ENCODE measurements at regions not wholly inside any gene's neighbourhood (a gene's known extent, or its start where the extent isn't known, plus 50 kb on each side); places are given as distances from the start of the nearest gene placed in this dataset.
"Not testable (repeated sequence)": the region's sequence is repeated elsewhere in the genome, so short reads cannot be mapped to it uniquely, and the experiment has no call there.

DNA sequence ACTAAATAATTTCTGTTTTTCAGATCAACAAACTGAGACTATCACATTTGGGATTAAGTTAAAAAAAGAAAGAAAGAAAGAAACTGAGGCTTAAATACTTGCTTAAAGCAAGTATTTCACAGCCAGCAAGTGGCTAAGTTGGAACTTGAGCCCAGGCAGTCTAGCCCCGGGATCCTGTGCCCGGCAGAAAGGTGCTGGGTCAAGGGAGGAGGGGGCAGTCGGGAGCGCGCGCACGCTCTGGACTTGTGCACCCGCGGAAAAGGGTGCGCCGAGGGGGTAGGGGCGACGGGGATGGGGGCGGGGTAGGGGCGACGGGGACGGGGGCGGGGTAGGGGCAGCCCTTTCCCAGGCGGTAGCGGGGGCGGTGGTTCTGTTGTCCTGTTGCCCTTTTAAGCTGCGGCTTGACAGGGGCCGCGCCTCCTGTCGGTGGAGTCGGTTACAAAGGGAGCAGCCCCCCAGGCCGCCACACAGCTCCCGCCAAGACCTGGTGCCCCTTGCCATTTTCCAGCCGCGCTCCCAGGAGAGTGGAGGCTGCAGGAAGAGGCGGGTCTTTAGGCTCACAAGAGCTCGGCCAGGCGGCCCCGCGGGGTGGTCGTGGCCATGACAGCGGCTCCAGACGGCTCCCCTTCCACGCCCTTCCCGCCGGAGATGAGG, 60.6 kb downstream of the GOLGA8T start:
- peak overlapping the region; percentile 61 for H3K4me3 ChIP-seq (ENCODE audit: low read depth, low read length)
- H3K9me3 ChIP-seq, H3K36me3 ChIP-seq, H3K4me1 ChIP-seq, H3K27me3 ChIP-seq: not testable (repeated sequence)
- peak; percentile 36 for DNase-seq

DNA sequence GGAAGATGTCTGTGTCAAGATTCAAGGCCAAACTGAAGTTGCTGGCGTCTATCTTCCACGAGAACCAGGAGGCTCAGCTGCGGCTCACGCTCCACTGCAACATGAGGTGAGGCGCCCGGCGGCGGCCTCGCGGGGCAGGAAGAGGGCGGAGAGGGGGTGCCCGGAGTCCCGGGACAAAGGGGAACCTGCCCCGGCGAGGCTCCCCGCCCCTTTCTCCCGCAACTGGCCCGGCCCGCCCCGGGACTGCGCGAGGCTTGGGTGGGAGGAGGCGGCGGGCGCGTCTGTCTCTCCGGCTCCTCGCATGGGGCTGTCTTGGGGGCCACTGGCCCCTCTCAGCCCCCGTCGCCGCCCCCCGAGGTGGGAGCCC, 61.1 kb downstream of the GOLGA8T start:
- peak; percentile 57 for DNase-seq
- peak overlapping the region; percentile 61 for H3K4me3 ChIP-seq (ENCODE audit: low read depth, low read length)
- not testable (repeated sequence) for H3K9me3 ChIP-seq, H3K4me1 ChIP-seq, H3K27me3 ChIP-seq, H3K36me3 ChIP-seq

DNA sequence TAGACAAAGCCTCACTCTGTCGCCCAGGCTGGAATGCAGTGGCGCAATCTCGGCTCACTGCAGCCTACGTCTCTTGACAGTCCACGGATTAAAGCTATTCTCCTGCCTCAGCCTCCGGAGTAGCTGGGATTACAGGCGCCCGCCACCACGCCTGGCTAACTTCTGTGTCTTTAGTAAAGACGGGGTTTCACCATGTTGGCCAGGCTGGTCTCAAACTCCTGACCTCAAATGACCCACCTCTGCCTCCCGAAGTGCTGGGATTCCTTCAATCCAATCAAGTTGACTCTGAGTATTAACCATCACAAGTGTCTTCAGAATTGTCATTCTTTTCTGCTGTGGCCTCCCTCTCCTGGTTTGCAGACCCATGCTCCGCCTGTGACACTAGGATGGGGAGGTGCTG, 61.9 kb downstream of the GOLGA8T start:
- not testable (repeated sequence) for H3K27me3 ChIP-seq, DNase-seq, H3K4me1 ChIP-seq, H3K36me3 ChIP-seq, H3K9me3 ChIP-seq
- peak overlapping the region; percentile 43 for H3K4me3 ChIP-seq (ENCODE audit: low read depth, low read length)

DNA sequence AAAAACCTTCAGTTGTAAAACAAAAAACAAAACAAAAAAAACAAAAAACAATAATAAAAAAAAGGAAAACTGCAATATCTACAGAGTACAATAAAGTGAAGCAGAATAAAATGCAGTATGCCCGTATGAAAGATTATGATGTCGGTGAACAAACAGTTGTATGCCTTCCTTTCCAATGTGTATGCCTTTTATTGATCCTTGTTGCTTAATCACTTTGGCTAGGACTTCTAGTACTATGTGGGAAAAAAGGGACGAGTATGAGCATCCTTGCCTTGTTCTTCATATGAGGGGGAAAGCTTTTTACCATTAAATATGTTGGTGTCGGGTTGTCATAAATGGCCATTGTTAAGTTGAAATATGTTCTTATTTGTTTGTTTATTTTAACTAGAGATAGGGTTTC, 66.7 kb downstream of the GOLGA8T start:
- not testable (repeated sequence) for DNase-seq; H3K4me1 ChIP-seq; H3K9me3 ChIP-seq; H3K27me3 ChIP-seq; H3K4me3 ChIP-seq (ENCODE audit: low read depth, low read length); H3K36me3 ChIP-seq

- H3K4me1 ChIP-seq; H3K4me3 ChIP-seq (ENCODE audit: low read depth, low read length); H3K9me3 ChIP-seq; H3K27me3 ChIP-seq; DNase-seq; H3K36me3 ChIP-seq: not testable (repeated sequence)
Measured at GRCh38 chr15:30213733-30214132, 78.9 kb downstream of the GOLGA8T start.

DNA sequence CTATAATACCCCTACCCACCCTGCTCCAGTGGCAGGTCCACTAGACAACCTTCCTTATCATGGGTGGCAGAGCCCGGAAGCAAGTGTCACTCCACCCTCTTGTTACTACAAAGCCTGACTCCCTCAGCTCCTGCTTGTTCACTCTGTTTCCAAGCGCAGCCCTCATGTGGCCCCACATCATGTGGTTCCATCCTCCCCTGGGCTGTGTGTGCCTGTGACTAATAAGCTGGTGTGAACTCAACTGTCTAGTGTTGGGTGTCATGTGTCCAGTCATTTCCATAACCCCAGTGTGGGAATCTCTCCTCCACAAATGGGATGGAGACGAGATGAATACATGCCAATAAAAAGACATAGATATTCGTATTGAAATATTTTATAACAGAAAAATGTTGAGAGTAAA, 87.0 kb downstream of the GOLGA8T start:
- H3K36me3 ChIP-seq; H3K4me1 ChIP-seq; H3K4me3 ChIP-seq (ENCODE audit: low read depth, low read length); H3K9me3 ChIP-seq; DNase-seq; H3K27me3 ChIP-seq: not testable (repeated sequence)

DNA sequence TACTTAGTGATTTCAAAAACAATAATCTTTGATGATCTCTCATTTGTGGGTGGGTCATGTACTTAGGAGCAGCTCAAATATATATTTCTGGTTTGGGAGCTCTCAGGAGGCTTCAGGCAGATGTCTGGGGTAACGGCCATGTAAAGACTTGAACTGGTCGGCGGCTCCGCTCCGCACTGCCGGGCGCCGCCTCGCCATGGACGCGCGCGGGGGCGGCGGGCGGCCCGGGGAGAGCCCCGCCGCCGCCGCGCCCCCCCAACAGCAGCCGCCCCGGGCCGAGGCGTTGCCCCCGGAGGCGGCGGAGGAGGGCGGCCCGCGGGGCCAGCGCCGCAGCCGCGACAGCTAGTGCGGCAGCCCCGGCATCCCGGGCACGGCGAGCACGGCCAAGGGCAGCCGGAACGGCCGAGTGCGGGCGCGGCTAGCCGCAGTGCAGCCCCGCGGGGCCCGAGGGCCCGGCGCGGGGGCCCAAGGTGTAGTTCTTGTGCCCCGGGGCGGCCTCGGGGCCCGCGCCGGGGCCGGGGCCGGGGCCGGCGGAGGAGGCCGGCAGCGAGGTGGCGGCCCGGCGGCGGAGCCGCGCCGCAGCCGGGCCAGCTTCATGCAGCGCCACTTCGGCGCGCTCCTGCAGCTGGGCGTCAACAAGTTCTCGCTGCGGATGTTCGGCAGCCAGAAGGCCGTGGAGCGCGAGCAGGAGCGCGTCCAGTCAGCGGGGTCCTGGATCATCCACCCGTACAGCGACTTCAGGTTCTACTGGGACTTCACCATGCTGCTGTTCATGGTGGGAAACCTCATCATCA, 88.1 kb downstream of the GOLGA8T start:
- not testable (repeated sequence) for DNase-seq; H3K4me1 ChIP-seq; H3K4me3 ChIP-seq (ENCODE audit: low read depth, low read length); H3K36me3 ChIP-seq; H3K27me3 ChIP-seq; H3K9me3 ChIP-seq

DNA sequence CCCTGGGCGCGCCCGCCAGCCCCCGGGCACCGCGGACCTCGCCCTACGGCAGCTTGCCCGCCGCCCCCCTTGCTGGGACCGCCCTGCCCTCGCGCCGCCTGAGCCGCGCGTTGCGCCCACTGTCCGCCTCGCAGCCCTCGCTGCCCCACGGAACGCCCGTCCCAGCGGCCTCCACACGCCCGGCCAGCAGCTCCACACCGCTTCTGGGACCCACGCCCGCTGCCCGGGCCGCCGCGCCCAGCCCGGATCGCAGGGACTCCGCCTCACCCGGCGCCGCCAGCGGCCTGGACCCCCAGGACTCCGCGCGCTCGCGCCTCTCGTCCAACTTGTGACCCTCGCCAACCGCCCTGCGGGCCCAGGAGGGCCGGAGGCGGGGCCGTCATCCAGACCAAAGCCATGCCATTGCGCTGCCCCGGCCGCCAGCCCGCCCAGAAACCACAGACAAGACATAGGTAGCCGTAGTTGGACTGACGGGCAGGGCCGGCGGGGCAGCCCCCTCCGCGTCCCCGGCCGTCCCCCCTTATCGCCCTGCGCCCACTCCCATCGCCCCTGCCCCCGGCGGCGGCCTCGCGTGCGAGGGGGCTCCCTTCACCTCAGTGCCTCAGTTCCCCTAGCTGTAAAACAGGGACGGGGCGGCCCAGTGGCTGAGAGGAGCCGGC, 90.5 kb downstream of the GOLGA8T start:
- DNase-seq; H3K36me3 ChIP-seq; H3K4me3 ChIP-seq (ENCODE audit: low read depth, low read length); H3K9me3 ChIP-seq; H3K4me1 ChIP-seq; H3K27me3 ChIP-seq: not testable (repeated sequence)

DNA sequence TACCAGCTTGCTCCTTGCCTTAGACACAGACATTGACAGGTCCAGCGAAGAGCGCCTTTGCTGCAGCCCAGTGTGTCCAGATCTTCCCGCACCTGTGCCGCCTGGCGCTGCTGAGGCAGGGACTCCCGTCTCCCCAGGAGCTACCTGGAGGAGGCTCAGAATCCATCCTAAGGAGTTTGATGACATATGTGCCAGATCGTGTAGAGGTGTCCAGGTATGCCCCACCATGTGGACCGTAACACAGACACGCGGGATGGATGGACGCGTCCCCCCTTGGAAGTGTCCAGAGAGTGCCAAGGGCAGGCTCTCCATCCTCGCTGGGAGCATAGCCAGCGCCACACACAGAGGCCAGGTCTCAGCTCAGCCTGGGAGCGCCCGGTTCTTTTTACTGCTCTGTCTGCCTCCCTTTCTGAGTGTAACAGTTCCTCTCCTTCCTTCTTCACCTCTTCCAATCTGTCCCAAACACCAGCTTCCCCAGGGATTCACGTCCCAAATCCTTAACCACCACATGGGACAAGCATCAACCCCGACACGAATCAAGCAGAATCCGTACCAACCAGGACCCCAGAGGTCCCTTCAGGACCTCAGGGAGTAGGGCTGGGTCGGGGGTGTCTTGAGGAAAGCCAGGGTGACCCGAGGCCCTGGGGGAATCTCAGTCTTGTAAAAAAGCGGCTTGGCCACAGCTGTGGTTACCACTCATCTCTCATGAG, 126.7 kb downstream of the GOLGA8T start:
- not testable (repeated sequence) for H3K9me3 ChIP-seq; H3K36me3 ChIP-seq; H3K27me3 ChIP-seq; H3K4me1 ChIP-seq; H3K4me3 ChIP-seq (ENCODE audit: low read depth, low read length); DNase-seq

GRCh38 chr15:30262142-30262460, 127.2 kb downstream of the GOLGA8T start:
- not testable (repeated sequence) for H3K9me3 ChIP-seq; H3K36me3 ChIP-seq; H3K4me1 ChIP-seq; H3K4me3 ChIP-seq (ENCODE audit: low read depth, low read length); DNase-seq; H3K27me3 ChIP-seq

DNA sequence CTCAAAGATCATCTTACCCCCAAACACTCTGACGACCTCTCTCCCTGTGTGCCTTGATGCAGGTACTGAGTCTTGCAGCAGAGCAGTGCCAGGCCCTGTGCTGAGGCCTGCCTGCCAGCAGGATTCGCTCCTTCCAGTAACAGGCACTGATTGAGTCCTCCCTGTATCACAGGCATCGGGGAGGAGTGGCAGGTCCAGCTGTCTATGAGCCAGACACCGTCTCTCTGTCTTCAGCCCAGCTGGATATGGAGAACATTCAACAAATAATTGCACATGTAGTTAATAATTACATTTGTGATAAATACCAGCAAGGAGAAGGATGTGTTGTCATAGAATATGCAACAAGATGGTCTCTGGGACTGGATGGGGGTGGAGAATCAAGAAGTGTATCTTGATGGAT, 129.1 kb downstream of the GOLGA8T start:
- H3K36me3 ChIP-seq; H3K4me1 ChIP-seq; H3K27me3 ChIP-seq; H3K9me3 ChIP-seq; H3K4me3 ChIP-seq (ENCODE audit: low read depth, low read length): not testable (repeated sequence)
- DNase-seq, result peak; percentile 43

GRCh38 chr15:30295150-30295844, 98.0 kb downstream of the CHRFAM7A start:
- not testable (repeated sequence) for DNase-seq

DNA sequence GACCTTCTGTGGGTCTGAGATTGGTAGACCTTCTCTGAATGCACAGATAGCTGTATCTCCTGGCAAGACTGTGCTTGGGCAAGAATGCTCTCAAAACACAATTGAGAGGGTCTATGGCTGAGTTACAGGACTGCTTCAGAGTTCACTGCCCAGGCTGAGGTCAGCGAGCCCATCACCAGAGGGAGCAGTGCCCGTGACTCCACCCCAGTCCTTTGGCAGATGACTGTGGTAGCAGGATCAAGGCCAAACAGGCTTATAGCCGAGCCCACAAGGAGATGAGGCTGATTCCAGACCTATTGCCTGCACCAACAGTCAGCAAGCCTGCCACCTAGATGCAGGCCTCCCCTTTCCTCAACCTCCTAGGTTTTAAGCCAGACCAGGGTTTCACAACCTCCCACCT, 89.4 kb downstream of the CHRFAM7A start:
- not testable (repeated sequence) for H3K36me3 ChIP-seq; H3K9me3 ChIP-seq; H3K4me1 ChIP-seq; H3K4me3 ChIP-seq (ENCODE audit: low read depth, low read length); H3K27me3 ChIP-seq; DNase-seq

More at GRCh38 chr15:30295150-30295844, 98.0 kb downstream of the CHRFAM7A start:
- H3K27me3 ChIP-seq; H3K4me3 ChIP-seq (ENCODE audit: low read depth, low read length); H3K4me1 ChIP-seq; H3K9me3 ChIP-seq; H3K36me3 ChIP-seq: not testable (repeated sequence)
